Upper lobe of left lung (tissue), 6 donors: ENCODE measurements at regions not wholly inside any gene's neighbourhood (a gene's known extent, or its start where the extent isn't known, plus 50 kb on each side); places are given as distances from the start of the nearest gene placed in this dataset.

ENCODE experiments used
- ATAC-seq, 2 donors: fragments of 200-7000 bp; cut with Tn5 transposase; one replicate each; pipeline ENCODE4 v1.9.1; 2022; ENCODE audit warnings: mild to moderate bottlenecking in 2 of 2, moderate library complexity in 2 of 2; ENCODE audit not compliant: low FRiP score in 2 of 2
- DNase-seq, 2 donors: peaks; one replicate each; pipeline ENCODE4 v3.0.0-alpha.2; 2019 to 2020
- H3K27ac ChIP-seq, 4 donors: fragments of 200-600 bp; sonication (generic); one replicate each; pipeline ENCODE4 v1.5.1; 2016 to 2019
- H3K27me3 ChIP-seq, 4 donors: fragments of 200-600 bp; sonication (generic); one replicate each; pipeline ENCODE4 v1.5.1; 2017 to 2019
- H3K36me3 ChIP-seq, 4 donors: fragments of 200-600 bp; sonication (generic); one replicate each; pipeline ENCODE4 v1.5.1; 2016 to 2019
- H3K4me1 ChIP-seq, 4 donors: fragments of 200-600 bp; sonication (generic); one replicate each; pipeline ENCODE4 v1.5.1; 2018 to 2019
- H3K4me3 ChIP-seq, 4 donors: fragments of 200-600 bp; sonication (generic); one replicate each; pipeline ENCODE4 v1.5.1; 2017 to 2019; ENCODE audit warnings: mild to moderate bottlenecking in 2 of 4, moderate library complexity in 1 of 4
- H3K9me3 ChIP-seq, 4 donors: fragments of 200-600 bp; sonication (generic); one replicate each; pipeline ENCODE4 v1.5.1; 2018 to 2019
- CTCF ChIP-seq, 6 experiments: fragments of 450-650 bp in 4 of 6; fragments of 200-600 bp in 2 of 6; sonication (generic) in 2 of 6; IDR thresholded peaks; one replicate each; pipeline ENCODE4 v1.5.1; 2016 to 2019; ENCODE audit warnings: antibody characterized with exemption in 6 of 6
- EP300 ChIP-seq, 4 donors: sonication (generic); formaldehyde crosslinking; IDR thresholded peaks; one replicate each; pipeline ENCODE4 v1.5.1; 2017; ENCODE audit warnings: antibody characterized with exemption in 4 of 4, control low read depth in 2 of 4
- POLR2A ChIP-seq, 4 donors: fragments of 450-650 bp; IDR thresholded peaks; one replicate each; pipeline ENCODE4 v1.5.1; 2016 to 2017; ENCODE audit warnings: antibody characterized with exemption in 4 of 4, mild to moderate bottlenecking in 2 of 4
- POLR2AphosphoS5 ChIP-seq, 2 donors: sonication (generic); formaldehyde crosslinking; IDR thresholded peaks; one replicate each; pipeline ENCODE4 v1.5.1; 2017; ENCODE audit warnings: antibody characterized with exemption in 2 of 2
- WGBS, 2 donors: methylation state at CpG; one replicate each; pipeline ENCODE4 v1.1.5; 2017 to 2018; 5-methylcytosine and 5-hydroxymethylcytosine counted together
- donor health status: DM: no; HTN: no; CAD: no; lungs with moderate emphysema.
- donor health status: DM: no; HTN: yes; CAD: no; lungs with severe emphysema.

- no peak for ATAC-seq
- TF ChIP-seq POLR2A (IDR thresholded peaks at IDR 0.05) (no peak), EP300 (IDR thresholded peaks at IDR 0.05) (no peak), CTCF (IDR thresholded peaks at IDR 0.05) (no peak), POLR2AphosphoS5 (IDR thresholded peaks at IDR 0.05) (no peak)
- 80 to 82% methylated on average over 3 of the region's 3 CpGs for WGBS, 2 donors
- Histone ChIP-seq H3K4me1 (no peaks in the 10 kb centered on the region), H3K27ac (no peak overlapping the region), H3K4me3 (no peak overlapping the region), H3K9me3 (no peaks in the 10 kb centered on the region), H3K27me3 (no peaks in the 10 kb centered on the region), H3K36me3 (no peaks in the 10 kb centered on the region)
- no peak for DNase-seq
Measured at GRCh38 chr2:17239550-17239949, 278.7 kb downstream of the RAD51AP2 start.

GRCh38 chr2:17235167-17235566, 283.1 kb downstream of the RAD51AP2 start:
- ATAC-seq: no peak
- no peak overlapping the region for H3K27ac ChIP-seq
- TF ChIP-seq POLR2AphosphoS5 (IDR thresholded peaks at IDR 0.05): no peak
- no peak for TF ChIP-seq EP300 (IDR thresholded peaks at IDR 0.05)
- TF ChIP-seq CTCF (IDR thresholded peaks at IDR 0.05): no peak
- no peak for TF ChIP-seq POLR2A (IDR thresholded peaks at IDR 0.05)

GRCh38 chr2:17232776-17233556, 285.3 kb downstream of the RAD51AP2 start:
- no peak for DNase-seq
- Histone ChIP-seq H3K36me3 (no peaks in the 10 kb centered on the region), H3K27ac (no peak overlapping the region), H3K9me3 (no peaks in the 10 kb centered on the region), H3K27me3 (no peaks in the 10 kb centered on the region), H3K4me3 (no peak overlapping the region), H3K4me1 (no peaks in the 10 kb centered on the region)
- TF ChIP-seq EP300 (IDR thresholded peaks at IDR 0.05) (no peak), POLR2AphosphoS5 (IDR thresholded peaks at IDR 0.05) (no peak)
- ATAC-seq: no peak
- 75 to 81% methylated on average over 4 of the region's 4 CpGs for WGBS, 2 donors

More at GRCh38 chr2:17235167-17235566, 283.1 kb downstream of the RAD51AP2 start:
- H3K9me3 ChIP-seq: no peaks in the 10 kb centered on the region
- no peaks in the 10 kb centered on the region for H3K36me3 ChIP-seq
- no peak for DNase-seq
- 71 to 81% methylated on average over 1 of the region's 1 CpG for WGBS, 2 donors
- no peak overlapping the region for H3K4me3 ChIP-seq
- no peaks in the 10 kb centered on the region for H3K4me1 ChIP-seq
- H3K27me3 ChIP-seq: no peaks in the 10 kb centered on the region

GRCh38 chr2:17231394-17231965, 286.8 kb downstream of the RAD51AP2 start:
- ATAC-seq: no peak
- TF ChIP-seq CTCF (IDR thresholded peaks at IDR 0.05) (no peak), POLR2AphosphoS5 (IDR thresholded peaks at IDR 0.05) (no peak), EP300 (IDR thresholded peaks at IDR 0.05) (no peak), POLR2A (IDR thresholded peaks at IDR 0.05) (no peak)

GRCh38 chr2:17229414-17229813, 288.8 kb downstream of the RAD51AP2 start:
- Histone ChIP-seq H3K9me3 (no peaks in the 10 kb centered on the region), H3K27ac (no peak overlapping the region), H3K36me3 (no peaks in the 10 kb centered on the region), H3K4me3 (no peak overlapping the region), H3K4me1 (no peaks in the 10 kb centered on the region), H3K27me3 (no peaks in the 10 kb centered on the region)
- WGBS, 2 donors: 91 to 95% methylated on average over 1 of the region's 1 CpG
- DNase-seq: no peak
- no peak for TF ChIP-seq POLR2A (IDR thresholded peaks at IDR 0.05)
- TF ChIP-seq CTCF (IDR thresholded peaks at IDR 0.05): no peak
- TF ChIP-seq EP300 (IDR thresholded peaks at IDR 0.05): no peak
- no peak for TF ChIP-seq POLR2AphosphoS5 (IDR thresholded peaks at IDR 0.05)
- no peak for ATAC-seq

More at GRCh38 chr2:17231394-17231965, 286.8 kb downstream of the RAD51AP2 start:
- H3K27ac ChIP-seq: no peak overlapping the region
- no peak for DNase-seq
- 89 to 90% methylated on average over 5 of the region's 5 CpGs for WGBS, 2 donors
- no peak overlapping the region for H3K4me3 ChIP-seq
- H3K36me3 ChIP-seq: no peaks in the 10 kb centered on the region
- H3K27me3 ChIP-seq: no peaks in the 10 kb centered on the region
- H3K4me1 ChIP-seq: no peaks in the 10 kb centered on the region
- no peaks in the 10 kb centered on the region for H3K9me3 ChIP-seq
